ENCODE measurements at regions not wholly inside any gene's neighbourhood (a gene's known extent, or its start where the extent isn't known, plus 50 kb on each side); places are given as distances from the start of the nearest gene placed in this dataset.

DNA sequence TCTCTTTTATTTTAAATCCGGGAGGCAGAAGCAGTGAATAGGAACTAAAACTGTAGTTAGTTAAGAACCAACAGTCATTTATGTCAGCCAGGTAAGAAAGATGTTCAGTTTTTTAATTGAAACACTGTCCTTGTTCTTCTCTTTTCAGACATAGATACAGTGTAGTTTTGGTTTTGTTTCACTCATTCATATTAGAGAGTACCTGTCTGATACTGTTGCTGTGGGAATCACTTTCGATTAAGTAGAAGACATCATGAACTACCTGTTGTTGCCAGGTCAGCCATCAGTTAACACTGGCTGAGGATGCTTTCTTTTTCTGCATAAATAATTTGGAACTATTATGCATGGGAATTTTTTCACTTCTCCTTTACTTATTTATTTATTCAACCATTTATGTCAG lies 700.4 kb downstream of the OTOL1 start:
- TF ChIP-seq, protein P1, sequence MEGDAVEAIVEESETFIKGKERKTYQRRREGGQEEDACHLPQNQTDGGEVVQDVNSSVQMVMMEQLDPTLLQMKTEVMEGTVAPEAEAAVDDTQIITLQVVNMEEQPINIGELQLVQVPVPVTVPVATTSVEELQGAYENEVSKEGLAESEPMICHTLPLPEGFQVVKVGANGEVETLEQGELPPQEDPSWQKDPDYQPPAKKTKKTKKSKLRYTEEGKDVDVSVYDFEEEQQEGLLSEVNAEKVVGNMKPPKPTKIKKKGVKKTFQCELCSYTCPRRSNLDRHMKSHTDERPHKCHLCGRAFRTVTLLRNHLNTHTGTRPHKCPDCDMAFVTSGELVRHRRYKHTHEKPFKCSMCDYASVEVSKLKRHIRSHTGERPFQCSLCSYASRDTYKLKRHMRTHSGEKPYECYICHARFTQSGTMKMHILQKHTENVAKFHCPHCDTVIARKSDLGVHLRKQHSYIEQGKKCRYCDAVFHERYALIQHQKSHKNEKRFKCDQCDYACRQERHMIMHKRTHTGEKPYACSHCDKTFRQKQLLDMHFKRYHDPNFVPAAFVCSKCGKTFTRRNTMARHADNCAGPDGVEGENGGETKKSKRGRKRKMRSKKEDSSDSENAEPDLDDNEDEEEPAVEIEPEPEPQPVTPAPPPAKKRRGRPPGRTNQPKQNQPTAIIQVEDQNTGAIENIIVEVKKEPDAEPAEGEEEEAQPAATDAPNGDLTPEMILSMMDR (conservative IDR thresholded peaks at IDR 0.05; ENCODE audit: low read depth, low read length), result no peak
- no peak for TF ChIP-seq EZH2 (IDR thresholded peaks at IDR 0.05; ENCODE audit: low read length, unreplicated experiment)
- no peak for TF ChIP-seq EZH2phosphoT487 (IDR thresholded peaks at IDR 0.05; ENCODE audit: borderline replicate concordance, low read length)
